Lower leg skin (tissue), 4 donors: ENCODE measurements at regions not wholly inside any gene's neighbourhood (a gene's known extent, or its start where the extent isn't known, plus 50 kb on each side); places are given as distances from the start of the nearest gene placed in this dataset.

Experiments
- DNase-seq, 2 donors: peaks; one replicate each; pipeline ENCODE4 v3.0.0-alpha.2; 2019; ENCODE audit warnings: low spot score in 2 of 2
- H3K4me3 ChIP-seq: fragments of 200-600 bp; sonication (generic); 2 replicates; pipeline ENCODE4 v1.5.1; 2017; ENCODE audit warnings: mild to moderate bottlenecking, low read depth; ENCODE audit not compliant: poor library complexity, severe bottlenecking
- POLR2A ChIP-seq, 2 donors: fragments of 450-650 bp; IDR thresholded peaks; one replicate each; pipeline ENCODE4 v1.6.1; 2016 to 2017; ENCODE audit warnings: antibody characterized with exemption in 2 of 2, mild to moderate bottlenecking in 1 of 2, moderate library complexity in 1 of 2
- WGBS, 2 donors: methylation state at CpG; one replicate each; pipeline ENCODE4 v1.1.5; 2018; 5-methylcytosine and 5-hydroxymethylcytosine counted together
- intact Hi-C: fragments of 100-400 bp; cut with DNase I; formaldehyde crosslinking; loops from one replicate; pipeline ENCODE4 v1.15.0; 2023; ENCODE audit warnings: low total_unique reads
- TF ChIP-seq, protein P1 (sequence below), 3 donors: fragments of 450-650 bp; IDR thresholded peaks; one replicate each; pipeline ENCODE4 v1.5.1; 2016; ENCODE audit warnings: antibody characterized with exemption in 3 of 3, mild to moderate bottlenecking in 3 of 3, moderate library complexity in 2 of 3

DNA sequence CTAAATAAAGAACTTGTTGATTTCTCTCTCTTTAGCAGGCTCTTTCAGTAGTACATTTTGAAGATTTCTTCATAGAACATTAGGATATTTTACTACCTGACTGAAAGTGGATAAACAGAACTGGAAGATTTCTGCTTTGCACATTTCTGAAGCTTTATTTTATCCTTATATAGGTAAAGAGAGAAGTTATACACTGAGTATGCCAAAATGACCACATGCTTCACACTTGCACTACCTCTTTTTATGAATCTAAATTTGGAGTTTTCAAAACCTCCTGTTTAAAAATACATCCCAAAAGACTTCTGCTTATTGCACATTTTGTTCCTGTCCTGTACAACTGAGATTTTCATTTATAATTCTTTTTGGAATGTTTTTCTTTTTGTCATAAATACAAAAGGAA lies 197.4 kb upstream of the PRPS1L1 start:
- DNase-seq: no peak
- TF ChIP-seq, protein P1, sequence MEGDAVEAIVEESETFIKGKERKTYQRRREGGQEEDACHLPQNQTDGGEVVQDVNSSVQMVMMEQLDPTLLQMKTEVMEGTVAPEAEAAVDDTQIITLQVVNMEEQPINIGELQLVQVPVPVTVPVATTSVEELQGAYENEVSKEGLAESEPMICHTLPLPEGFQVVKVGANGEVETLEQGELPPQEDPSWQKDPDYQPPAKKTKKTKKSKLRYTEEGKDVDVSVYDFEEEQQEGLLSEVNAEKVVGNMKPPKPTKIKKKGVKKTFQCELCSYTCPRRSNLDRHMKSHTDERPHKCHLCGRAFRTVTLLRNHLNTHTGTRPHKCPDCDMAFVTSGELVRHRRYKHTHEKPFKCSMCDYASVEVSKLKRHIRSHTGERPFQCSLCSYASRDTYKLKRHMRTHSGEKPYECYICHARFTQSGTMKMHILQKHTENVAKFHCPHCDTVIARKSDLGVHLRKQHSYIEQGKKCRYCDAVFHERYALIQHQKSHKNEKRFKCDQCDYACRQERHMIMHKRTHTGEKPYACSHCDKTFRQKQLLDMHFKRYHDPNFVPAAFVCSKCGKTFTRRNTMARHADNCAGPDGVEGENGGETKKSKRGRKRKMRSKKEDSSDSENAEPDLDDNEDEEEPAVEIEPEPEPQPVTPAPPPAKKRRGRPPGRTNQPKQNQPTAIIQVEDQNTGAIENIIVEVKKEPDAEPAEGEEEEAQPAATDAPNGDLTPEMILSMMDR (IDR thresholded peaks at IDR 0.05): no peak
- TF ChIP-seq POLR2A (IDR thresholded peaks at IDR 0.05): no peak
- no peak overlapping the region for H3K4me3 ChIP-seq
- intact Hi-C loops: no loop called here

DNA sequence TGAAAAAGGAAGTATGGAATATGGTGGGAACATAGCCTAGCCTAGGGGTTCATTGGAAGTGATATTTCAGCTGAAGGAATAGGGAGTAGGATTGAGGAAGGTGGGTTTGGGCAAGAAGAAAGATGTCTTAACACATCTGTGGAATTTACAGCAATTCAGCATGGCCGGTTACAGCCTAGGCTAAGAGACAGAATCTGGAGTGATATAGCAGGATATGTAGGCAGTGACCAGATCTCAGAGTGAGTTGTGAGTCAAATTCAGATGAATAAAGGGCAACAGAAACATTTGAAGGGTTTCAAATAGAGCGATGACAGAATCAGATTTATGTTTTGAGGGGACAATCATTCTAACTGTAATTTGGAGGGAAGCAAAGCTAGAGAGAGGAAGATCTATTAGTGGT lies 199.0 kb upstream of the PRPS1L1 start:
- intact Hi-C loops: no loop called here
- WGBS, 2 donors: 89 to 91% methylated on average over 2 of the region's 2 CpGs
- no peak for TF ChIP-seq POLR2A (IDR thresholded peaks at IDR 0.05)
- TF ChIP-seq, protein P1 (IDR thresholded peaks at IDR 0.05): no peak
- H3K4me3 ChIP-seq: no peak overlapping the region
- DNase-seq: no peak

- no peak overlapping the region for H3K4me3 ChIP-seq
- no peak for TF ChIP-seq POLR2A (IDR thresholded peaks at IDR 0.05)
- TF ChIP-seq, protein P1 (IDR thresholded peaks at IDR 0.05): no peak
- 91 to 97% methylated on average over 2 of the region's 2 CpGs for WGBS, 2 donors
- DNase-seq: no peak
- intact Hi-C loops: no loop called here
Observed at GRCh38 chr7:18228686-18229085, 201.0 kb upstream of the PRPS1L1 start.

DNA sequence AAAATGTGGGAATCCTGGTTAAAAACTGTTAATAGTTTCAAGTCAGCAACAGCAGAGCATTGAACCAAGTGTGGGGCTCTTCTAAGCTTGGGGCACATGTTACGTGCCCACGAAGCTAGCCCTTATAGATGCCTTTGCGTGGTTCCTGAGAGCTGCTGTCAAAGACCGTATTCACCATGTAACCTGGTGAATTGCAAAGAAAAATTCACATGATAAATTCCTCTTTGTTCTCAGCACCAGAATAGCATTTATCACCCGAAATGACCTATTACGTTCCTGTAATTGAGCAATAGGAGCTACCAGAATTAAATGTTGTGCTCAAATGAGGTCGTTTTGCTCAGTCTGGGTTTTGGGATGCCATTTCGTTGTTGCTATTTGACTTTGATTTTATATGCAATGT lies 202.6 kb upstream of the PRPS1L1 start:
- 84% methylated on average over 8 of the region's 8 CpGs for WGBS, 2 donors
- H3K4me3 ChIP-seq: no peak overlapping the region
- TF ChIP-seq, protein P1 (IDR thresholded peaks at IDR 0.05): no peak
- TF ChIP-seq POLR2A (IDR thresholded peaks at IDR 0.05): no peak
- intact Hi-C loops: no loop called here
- no peak for DNase-seq

- 78 to 84% methylated on average over 4 of the region's 4 CpGs for WGBS, 2 donors
- TF ChIP-seq POLR2A (IDR thresholded peaks at IDR 0.05): no peak
- TF ChIP-seq, protein P1 (IDR thresholded peaks at IDR 0.05): no peak
- no peak for DNase-seq
- intact Hi-C loops: no loop called here
- H3K4me3 ChIP-seq: no peak overlapping the region
Observed at GRCh38 chr7:18231854-18232253, 204.2 kb upstream of the PRPS1L1 start.

DNA sequence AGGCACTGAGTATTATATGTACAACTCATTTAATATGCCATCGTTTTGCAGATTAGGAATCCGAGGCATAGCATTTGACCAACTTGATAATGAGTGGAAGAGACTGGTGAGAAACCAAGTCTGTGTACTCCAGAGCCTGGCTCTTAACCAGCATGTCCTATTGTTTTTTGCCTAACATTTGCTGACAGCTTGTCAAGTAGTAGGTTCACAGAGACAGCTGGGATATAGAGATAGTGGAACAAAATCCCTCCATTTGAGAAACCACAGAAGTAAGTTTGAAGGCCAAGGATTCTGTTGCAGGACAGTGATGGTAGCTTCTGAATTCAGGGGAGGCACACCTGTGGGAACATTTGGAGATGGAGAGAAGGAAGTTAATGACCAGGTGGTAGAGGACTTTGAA lies 206.9 kb upstream of the PRPS1L1 start:
- intact Hi-C loops: no loop called here
- no peak for DNase-seq
- no peak for TF ChIP-seq POLR2A (IDR thresholded peaks at IDR 0.05)
- TF ChIP-seq, protein P1 (IDR thresholded peaks at IDR 0.05): no peak
- WGBS, 2 donors: 90 to 91% methylated on average over 2 of the region's 2 CpGs
- no peak overlapping the region for H3K4me3 ChIP-seq
